HG02852 (cell line): ENCODE measurements at regions not wholly inside any gene's neighbourhood (a gene's known extent, or its start where the extent isn't known, plus 50 kb on each side); places are given as distances from the start of the nearest gene placed in this dataset.
A peak's percentile ranks its signal among the peaks of the same experiment; 100 is the strongest.
"Not testable (repeated sequence)": the region's sequence is repeated elsewhere in the genome, so short reads cannot be mapped to it uniquely, and the experiment has no call there.

Experiments used
- ATAC-seq: cut with Tn5 transposase; IDR thresholded peaks from one replicate; pipeline ENCODE4 v1.9.1; 2021; ENCODE audit warnings: mild to moderate bottlenecking, moderate library complexity; ENCODE audit not compliant: unreplicated experiment

DNA sequence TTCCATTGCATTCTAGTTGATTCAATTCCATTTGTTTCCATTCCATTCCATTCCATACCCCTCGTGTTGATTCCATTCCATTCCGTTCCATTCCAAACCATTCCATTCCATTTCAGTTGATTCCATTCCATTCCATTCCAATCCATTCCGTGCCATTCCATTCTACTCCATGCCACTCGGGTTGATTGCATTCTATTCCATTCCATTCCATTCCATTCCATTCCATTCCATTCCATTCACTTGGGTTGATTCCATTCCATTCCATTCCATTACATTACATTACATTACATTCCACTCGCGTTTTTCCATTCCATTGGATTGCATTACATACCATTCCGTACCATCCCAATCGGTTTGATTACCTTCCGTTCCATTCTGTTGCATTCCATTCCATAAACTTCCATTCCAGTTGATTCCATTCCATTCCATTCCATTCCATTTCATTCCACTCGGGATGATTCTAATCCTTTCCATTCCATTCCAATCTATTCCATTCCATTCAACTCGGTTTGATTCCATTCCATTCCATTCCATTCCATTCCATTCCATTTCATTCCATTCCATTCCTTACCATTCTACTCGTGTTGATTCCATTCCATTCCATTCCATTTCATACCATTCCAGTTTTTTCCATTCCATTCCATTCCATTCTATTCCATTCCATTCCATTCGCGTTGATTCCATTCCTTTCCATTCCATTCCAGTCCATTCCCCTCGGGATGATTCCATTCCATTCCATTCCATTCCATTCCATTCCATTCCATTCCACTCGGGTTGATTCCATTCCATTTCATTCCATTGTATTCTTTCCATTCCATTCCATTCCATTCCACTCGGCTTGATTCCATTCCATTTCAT is 1140.4 kb downstream of the RPIA start:
- ATAC-seq, result no peak

DNA sequence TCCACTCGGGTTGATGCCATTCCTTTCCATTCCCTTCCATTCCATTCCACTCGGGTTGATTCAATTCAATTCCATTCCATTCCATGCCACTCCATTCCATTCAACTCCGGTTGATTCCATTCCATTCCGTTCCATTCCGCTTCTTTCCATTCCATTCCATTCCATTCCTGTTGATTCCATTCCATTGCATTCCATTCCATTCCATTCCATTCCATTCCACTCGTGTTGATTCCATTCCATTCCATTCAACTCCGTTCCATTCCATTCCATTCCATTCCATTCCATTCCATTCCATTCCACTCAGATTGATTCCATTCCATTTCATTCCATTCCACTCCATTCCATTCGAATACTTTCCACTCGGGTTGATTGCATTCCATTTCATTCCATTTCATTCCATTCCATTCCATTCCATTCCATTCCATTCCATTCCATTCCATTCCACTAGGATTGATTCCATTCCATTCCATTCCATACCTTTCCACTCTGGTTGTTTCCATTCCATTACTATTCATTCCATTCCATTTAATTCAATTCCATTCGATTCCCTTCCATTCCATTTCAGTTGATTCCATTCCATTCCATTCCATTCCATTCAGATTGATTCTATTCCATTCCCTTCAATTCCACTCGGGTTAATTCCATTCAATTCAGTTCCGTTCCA is 1141.8 kb downstream of the RPIA start:
- peak; percentile 45 for ATAC-seq

DNA sequence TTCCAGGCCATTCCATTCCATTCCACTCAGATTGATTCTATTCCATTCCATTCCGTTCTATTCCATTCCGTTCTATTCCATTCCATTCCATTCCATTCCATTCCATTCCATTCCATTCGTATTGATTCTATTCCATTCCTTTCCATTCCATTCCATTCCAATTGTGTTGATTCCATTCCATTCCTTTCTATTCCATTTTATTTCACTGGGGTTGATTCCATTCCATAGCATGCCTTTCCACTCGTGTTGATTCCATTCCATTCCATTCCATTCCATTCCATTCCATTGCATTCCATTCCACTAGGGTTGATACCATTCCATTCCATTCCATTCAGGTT is 1142.3 kb downstream of the RPIA start:
- no peak for ATAC-seq

DNA sequence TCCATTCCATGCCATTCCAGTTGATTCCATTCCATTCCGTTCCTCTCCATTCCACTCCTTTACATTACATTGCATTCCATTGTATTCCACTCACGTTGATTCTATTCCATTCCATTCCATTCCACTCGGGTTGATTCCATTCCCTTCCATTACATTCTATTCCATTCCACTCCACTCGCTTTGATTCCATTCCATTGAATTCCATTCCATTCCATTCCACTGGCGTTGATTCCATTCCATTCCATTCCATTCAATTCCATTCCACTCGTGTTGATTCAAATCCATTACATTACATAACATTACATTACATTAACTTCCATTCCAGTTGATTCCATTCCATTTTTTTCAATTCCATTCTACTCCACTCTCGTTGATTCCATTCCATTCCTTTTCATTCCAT is 1142.8 kb downstream of the RPIA start:
- ATAC-seq, result no peak

DNA sequence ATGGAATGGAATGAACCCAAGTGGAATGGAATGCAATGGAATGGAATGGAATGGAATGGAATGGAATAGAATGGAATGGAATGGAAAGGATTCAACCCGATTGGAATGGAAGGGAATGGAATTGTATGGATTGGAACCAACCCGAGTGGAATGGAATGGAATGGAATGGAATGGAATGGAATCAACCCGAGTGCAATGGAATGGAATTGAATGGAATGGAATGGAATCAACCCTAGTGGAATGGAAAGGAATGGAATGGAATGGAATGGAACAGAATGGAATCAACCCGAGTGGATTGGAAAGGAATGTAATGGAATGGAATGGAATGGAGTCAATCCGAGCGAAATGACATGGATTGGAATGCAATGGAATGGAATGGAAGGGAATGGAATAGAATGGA is 1144.9 kb downstream of the RPIA start:
- ATAC-seq, result peak; percentile 23

DNA sequence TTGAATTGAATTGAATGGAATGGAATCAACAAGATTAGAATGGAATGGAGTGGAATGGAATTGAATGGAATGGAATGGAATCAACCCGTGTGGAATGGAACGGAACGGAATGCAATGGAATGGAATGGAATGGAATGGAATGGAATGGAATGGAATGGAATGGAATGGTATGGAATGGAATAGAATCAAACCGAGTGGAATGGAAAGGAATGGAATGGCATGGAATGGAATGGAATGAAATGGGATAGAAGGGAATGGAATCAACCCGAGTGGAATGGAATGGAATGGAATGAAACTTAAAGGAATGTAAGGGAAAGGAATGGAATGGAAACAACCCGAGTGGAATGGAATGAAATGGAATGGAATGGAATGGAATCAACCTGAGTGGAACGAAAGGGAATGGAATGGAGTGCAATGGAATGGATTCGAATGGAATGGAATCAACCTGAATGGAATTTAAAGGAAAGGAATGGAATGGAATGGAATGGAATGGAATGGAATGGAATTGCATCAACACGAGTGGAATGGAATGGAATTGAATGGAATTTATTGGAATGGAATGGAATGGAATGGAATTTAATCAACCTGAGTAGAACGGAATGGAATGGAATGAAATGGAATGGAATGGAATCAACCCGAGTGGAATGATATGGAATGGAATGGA is 1146.6 kb downstream of the RPIA start:
- no peak for ATAC-seq

DNA sequence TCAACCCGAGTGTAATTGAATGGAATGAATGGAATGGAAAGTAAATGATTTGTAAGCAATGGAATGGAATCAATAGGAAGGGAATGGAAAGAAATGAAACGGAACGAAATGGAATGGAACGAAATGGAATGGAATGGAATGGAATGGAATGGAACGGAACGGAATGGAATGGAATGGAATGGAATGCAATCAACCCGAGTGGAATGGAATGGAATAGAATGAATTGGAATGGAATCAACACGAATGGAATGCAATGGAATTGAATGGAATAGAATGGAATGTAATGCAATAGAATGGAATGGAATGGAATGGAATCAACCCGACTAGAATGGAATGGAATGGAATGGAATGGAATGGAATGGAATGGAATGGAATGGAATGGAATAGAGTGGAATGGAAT is 1148.7 kb downstream of the RPIA start:
- not testable (repeated sequence) for ATAC-seq

DNA sequence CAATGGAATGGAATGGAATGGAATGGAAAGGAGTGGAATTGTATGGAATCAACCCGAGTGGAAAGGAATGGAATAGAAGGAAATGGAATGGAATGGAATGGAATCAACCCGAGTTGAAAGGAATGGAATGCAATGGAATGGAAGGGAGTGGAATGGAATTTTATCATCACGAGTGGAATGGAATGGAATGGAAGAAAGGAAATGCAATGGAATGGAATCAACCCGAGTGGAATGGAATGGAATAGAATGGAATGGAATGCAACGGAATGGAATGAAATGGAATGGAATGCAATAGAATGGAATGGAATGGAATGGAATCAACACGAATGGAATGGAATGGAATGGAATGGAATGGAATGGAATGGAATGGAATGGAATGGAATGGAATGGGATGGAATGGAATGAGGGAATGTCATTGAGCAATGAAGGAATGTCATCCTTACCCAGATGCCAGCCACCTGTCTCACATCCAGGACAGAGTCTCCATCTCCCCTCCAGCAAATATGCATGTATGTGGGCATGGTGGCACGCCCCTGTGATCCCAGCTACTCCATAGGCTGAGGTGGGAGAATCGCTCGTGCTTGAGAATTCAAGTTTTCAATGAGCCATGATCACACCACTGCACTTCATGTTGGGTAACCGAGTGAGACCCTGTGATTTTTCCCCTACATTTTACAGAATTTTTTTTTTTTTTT is 1149.5 kb downstream of the RPIA start:
- not testable (repeated sequence) for ATAC-seq

DNA sequence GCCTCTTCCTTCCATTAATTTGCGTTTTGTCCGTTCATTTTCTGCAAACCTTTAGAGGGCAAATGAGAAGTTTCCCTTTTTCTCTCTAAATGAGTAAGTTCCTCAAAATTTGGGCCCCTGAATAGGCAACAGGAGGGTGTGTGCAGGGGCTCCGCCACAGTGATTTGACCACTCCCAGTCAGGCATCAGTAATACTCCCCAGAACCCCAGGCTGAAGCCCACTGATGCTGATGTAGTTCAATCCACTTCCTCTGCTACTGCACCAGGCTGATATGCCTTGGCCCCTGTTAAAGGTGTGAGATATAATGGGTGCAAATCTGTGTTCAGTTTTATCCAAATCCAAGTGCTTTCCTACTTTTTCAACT is 1150.0 kb downstream of the RPIA start:
- no peak for ATAC-seq

DNA sequence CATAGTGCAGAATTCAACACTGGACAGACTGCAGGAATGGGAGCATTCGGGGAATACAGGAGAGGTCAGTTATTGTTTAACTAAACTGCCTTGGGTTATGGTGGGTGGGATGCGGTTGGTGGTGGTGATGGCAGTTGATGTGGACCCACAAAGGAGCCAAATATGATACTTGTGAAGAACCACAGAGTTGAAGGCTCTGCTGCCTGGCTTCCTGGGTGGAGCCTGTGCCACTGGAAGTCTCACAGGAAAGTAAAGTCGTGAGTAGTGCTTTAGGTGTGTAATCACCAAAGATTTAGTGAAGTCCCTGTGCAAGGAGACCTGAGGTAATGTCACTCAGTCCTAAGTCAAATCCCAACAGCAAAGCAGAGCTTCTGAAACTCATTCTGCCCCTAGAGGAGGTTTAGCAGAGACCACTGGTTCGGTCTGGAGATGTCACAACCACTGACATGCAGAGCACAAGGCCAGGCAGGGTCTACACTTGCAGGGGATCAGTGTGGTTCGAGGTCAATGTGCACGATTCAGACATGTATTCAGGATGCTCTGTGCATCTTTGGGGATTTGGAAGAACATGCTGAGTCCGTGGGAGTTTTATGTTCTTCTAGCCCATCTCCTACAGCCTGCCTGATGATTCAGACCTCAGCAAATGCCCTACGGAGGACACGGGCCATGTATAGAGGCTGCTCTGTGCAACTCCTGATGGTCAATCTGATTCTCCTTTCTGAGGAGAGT is 1150.9 kb downstream of the RPIA start:
- ATAC-seq, result no peak

DNA sequence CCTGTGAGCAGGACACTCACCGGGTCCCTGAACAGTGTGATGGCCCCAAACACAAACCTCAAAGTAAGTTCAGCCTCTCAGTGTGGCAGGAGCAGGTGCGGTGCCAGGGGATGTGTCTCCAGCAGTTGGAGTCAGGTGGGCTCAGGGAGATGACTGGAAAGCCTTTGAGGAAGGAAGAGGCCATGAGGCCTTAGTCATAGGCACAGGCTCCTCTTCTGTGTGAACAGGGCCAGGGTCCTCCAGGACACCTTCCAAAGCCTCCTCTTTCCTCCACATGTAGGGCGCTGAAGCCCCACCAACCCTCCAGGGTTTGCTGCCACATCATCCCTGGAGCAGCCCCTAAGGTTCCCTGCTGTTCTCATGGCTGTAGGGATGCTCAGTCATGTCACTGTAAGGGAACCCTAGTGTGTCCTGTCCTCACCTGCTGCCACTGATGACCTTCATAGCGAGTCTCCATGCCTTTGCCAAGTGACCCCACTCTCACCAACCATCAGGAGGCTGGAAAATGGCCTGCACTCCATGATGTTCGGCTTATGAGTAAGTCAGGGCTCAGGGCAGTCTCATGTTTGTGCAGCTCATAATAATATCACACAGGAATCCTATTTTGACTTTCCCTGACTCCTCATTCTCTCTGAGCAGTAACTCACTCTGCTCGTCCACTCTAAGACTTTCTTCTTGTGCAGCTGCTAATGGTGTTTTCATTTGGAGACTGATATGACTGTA is 1152.9 kb downstream of the RPIA start:
- no peak for ATAC-seq

DNA sequence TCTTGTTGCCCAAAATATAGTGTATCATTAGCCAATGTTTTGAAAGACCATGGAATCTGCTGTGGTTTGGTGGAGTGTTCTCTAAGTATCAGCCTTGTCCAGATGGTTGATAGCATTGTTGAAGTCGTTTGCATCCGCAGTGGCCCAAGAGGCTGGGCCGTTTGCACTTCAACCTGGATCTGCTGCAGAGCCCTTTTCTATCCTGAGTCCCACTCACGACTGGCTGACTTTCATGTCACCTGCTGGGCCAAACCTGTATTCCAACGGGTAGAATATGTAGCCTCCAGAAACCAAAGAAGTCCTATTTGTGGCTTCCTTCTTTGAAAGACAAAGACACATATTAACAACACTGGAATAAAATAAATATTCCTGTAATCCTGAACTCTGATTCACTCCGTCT is 1154.1 kb downstream of the RPIA start:
- ATAC-seq, result no peak

DNA sequence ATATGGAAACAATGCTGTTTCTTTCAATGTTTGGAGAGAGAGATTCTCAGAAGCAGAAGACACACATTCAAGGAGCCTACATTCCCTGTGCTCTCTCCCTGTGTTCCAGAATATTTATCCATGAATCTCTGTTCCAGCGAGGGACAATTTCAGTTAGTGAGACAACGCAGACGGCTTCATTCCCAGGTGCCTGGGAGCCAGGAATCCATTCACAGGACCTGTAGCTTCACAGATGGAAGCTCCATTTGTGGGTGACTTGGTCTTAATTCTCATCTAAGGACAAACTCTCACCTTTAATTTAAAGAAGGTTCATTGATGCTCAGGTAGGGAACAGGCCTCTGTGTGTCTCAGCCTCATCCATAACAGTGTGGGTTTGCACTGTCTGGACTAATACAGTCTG is 1156.6 kb downstream of the RPIA start:
- no peak for ATAC-seq

DNA sequence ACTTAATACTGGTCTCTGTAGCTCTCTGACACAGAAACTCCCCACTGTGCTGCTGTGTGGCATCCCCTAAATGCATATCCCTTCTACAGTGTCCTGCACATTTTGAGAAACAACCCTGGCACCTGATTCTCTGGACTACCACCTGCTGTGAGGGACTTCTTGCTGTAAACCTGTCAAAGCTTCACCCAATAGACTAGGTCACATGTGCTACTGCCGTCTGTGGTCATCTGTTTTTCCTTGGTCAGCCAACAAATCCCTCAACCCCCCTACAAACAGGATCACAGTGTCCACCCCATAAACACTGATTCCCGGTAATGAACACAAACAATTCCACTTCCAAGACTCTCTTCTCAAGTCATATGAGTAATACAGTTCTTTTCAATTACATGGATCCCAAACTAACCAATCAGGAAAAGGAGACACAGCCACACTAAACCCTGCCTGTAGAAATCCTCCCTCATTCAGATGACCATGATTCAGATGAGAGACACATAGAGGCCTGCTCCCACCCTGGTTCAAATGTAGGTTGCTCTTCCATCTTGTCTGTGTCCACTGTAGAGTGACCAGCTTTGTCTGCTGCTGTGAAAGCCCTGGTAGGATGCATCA is 1157.4 kb downstream of the RPIA start:
- ATAC-seq, result no peak

DNA sequence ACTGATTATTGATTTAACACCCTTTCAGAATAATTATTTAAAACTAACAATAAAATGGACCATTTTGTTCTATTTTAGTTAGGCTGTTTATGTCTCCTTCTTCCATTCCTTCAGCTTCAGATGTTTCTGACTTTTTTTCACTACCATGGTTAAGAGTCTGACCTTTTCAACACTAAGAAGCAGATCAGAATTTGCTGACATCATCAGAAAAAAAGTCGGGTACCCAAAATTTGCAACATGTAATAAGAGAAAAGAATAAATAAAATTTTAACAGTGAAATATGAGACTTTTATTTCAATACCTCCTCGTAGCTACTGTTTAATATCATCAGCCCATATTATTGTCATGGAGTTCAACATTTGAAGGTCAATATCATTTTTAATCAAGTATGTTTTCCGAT is 1158.3 kb downstream of the RPIA start:
- no peak for ATAC-seq

DNA sequence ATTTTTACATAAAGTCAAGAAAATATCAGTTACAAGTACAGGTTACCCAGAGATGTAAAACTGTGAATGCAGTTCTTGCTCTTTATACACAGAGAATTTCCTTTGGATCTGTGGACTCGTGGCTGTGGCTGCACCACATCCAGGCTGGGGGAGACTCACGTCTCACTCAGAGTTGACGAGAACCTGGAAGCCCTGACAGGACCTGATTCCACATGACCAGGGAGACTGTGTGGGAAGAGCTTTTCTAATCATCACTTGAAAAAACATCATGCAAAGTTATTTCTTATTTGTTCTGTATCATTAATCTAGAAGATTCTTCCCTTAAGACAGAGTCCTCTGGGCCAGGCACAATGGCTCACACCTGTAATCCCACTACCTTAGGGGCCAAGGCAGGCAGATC is 1159.0 kb downstream of the RPIA start:
- ATAC-seq, result no peak

DNA sequence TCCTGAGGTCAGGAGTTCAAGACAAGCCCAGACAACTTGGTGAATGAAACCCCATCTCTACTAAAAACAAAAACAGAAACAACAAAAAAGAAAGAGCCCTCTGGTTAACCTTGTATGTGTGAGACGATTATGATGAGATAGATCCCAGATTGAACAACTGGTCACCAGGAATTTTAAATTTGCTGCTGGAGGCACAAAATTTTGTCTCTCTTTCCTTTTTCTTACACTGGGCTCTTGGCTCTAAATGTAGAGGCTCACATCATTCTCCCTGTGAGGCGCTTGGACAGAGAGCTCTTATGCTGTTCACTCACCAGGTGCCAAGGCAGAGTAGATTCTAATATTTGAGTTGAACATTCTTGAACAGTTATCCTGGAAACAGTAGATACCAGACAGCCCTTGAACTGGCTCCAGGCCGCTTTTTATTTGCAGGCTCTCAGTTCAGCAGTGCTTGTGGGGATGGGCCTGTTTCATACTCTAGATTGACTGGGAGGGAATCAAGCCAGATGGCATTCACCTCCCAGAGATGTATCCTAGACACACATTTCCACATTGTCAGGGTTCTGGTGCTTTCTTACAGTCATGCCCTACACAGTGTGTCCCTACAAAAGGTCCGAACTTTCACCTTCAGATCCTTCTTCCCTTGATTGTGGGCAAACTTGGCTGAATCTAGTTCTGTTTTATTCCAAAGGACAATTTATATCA is 1159.6 kb downstream of the RPIA start:
- ATAC-seq, result no peak

DNA sequence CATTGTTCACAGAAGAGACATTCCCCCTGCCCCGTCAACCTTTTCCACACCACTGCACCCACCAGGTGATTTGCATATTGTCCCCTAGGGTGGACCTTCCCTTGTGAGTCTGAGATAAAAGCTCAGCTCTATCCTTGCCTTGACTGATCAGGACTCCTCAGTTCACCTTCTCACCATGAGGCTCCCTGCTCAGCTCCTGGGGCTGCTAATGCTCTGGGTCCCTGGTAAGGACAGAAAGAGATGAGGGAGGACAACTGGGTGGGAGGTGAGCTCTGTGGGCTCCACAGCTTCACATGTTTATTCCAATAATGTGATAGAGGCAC is 1160.1 kb downstream of the RPIA start:
- ATAC-seq, result no peak

DNA sequence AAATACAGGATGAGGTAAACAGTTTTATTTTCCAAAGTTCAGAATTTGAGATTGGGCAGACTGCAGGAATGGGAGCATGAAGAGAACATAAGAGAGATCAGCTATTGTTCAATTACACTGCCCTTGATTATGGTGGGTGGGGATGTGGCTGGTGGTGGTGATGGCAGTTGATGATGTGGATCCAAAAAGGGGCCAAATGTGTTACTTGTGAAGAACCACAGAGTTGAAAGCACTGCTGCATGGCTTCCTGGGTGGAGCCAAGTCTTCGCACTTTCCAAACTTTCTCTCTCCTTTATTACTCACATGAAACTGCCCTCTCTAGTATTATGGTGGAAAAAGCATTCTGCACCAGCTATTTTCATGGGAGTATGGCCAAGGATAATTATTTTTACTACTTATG is 1162.0 kb downstream of the RPIA start:
- not testable (repeated sequence) for ATAC-seq
